ENCODE measurements at regions not wholly inside any gene's neighbourhood (a gene's known extent, or its start where the extent isn't known, plus 50 kb on each side); places are given as distances from the start of the nearest gene placed in this dataset.

DNA sequence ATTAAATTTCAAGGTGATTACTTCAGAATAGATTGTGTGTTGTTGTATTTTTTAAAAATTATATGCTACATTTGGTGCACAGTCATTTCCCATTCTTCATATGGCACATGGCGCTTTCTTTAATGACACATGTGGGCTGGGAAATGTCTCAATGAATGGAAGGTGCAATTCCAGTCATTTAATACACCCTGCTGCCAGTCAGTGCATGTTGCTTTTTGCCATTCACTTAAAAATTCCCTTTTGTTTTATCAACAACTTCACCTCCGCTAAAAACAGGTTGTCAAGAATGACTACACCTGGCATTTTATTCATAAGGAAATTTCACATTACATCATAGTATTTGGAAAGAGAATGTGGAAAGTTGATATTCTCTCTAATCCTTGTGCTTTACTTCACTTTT lies 716.4 kb upstream of the ADAMTS5 start:
- H3K36me3 ChIP-seq: no peaks in the 10 kb centered on the region
- H3K27ac ChIP-seq: no peak overlapping the region
- no peaks in the 10 kb centered on the region for H3K4me1 ChIP-seq
- no peaks in the 10 kb centered on the region for H3K27me3 ChIP-seq
- no peak for TF ChIP-seq POLR2A (IDR thresholded peaks at IDR 0.05)
- TF ChIP-seq, protein P1, sequence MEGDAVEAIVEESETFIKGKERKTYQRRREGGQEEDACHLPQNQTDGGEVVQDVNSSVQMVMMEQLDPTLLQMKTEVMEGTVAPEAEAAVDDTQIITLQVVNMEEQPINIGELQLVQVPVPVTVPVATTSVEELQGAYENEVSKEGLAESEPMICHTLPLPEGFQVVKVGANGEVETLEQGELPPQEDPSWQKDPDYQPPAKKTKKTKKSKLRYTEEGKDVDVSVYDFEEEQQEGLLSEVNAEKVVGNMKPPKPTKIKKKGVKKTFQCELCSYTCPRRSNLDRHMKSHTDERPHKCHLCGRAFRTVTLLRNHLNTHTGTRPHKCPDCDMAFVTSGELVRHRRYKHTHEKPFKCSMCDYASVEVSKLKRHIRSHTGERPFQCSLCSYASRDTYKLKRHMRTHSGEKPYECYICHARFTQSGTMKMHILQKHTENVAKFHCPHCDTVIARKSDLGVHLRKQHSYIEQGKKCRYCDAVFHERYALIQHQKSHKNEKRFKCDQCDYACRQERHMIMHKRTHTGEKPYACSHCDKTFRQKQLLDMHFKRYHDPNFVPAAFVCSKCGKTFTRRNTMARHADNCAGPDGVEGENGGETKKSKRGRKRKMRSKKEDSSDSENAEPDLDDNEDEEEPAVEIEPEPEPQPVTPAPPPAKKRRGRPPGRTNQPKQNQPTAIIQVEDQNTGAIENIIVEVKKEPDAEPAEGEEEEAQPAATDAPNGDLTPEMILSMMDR (IDR thresholded peaks at IDR 0.05): no peak
- no peak overlapping the region for H3K4me3 ChIP-seq
- DNase-seq: no peak
- no peaks in the 10 kb centered on the region for H3K9me3 ChIP-seq

DNA sequence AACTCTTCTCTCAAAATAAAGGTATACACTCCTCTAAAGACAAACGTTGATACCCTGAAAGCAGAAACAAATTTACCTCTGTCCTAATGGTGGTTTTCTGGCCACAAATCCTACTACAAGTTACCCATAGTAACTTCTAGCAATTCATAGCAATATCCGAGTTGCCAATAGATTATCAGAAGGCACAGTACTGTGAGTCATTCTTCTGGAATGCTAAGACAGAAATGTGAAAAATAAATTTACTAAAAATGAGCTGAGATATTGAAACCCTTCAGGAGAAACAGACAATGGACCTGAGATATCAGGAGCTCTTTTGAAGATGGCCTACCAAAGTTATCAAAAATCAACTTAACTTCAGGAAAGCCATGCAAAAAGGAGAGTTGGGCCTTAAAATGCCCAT lies 715.0 kb upstream of the ADAMTS5 start:
- Histone ChIP-seq H3K9me3 (no peaks in the 10 kb centered on the region), H3K4me1 (no peaks in the 10 kb centered on the region), H3K27ac (no peak overlapping the region), H3K27me3 (no peaks in the 10 kb centered on the region), H3K36me3 (no peaks in the 10 kb centered on the region), H3K4me3 (no peak overlapping the region)
- DNase-seq: no peak
- no peak for TF ChIP-seq POLR2A (IDR thresholded peaks at IDR 0.05)
- TF ChIP-seq, protein P1 (IDR thresholded peaks at IDR 0.05): no peak

DNA sequence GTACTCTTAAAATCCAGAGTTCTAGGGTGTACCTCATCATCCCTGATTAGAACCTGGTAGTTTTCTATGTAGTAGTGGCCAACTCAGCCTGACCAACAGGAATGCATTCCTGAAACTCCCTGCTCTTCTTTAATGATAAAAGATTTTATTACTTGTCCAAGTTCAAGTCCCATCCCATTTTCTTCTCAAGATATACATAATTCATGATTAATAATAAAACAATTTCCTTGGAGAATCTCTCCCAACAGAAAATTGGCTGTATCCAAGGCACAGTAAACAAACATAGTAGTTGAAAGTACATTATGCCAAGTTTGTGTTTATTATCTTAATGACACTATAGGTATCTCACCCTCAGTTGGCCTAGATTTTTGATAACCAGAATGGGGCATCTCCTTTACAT lies 714.1 kb upstream of the ADAMTS5 start:
- Histone ChIP-seq H3K4me1 (no peaks in the 10 kb centered on the region), H3K9me3 (no peaks in the 10 kb centered on the region), H3K27ac (no peak overlapping the region), H3K36me3 (no peaks in the 10 kb centered on the region), H3K27me3 (no peaks in the 10 kb centered on the region), H3K4me3 (no peak overlapping the region)
- DNase-seq: no peak
- TF ChIP-seq, protein P1 (IDR thresholded peaks at IDR 0.05): no peak
- TF ChIP-seq POLR2A (IDR thresholded peaks at IDR 0.05): no peak

DNA sequence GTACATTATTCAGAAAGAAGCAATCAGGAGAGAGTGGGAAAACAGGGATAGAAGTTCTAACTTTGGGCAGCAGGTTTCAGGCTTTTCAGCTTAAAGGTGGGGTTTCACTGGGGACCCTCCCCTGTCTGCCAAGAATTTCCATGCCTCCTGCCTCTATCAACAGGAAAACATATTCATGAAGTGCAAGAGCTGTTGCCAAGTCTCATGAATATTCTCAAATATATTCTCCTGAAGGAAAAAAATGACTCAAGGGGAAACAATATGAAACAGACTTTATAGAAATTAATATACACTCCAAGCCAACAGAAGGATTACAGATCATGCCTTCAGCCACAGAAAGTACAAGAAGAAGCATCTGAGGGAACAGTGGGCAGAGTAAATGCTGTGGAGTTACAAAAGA lies 713.3 kb upstream of the ADAMTS5 start:
- DNase-seq: no peak
- no peak overlapping the region for H3K4me3 ChIP-seq
- TF ChIP-seq, protein P1 (IDR thresholded peaks at IDR 0.05): no peak
- TF ChIP-seq POLR2A (IDR thresholded peaks at IDR 0.05): no peak

DNA sequence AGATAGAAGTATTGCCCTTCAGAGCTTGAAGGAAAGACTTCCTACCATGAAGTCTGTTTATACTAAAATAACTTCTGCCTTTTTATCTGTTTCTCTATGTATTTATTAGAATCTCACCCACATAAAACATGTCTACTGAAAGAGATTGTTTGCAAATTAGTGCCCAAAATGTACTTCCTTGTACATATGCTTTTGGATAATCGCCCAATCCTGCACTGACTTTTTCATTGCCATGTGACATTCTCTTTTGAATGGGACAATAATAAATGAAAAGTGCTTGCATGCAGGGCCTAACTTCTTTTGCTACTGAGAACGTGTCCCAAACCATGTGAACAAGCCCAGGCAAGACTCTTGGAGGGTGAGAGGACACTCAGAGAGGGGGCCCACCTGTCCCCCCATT lies 711.6 kb upstream of the ADAMTS5 start:
- no peaks in the 10 kb centered on the region for H3K27me3 ChIP-seq
- no peak for TF ChIP-seq POLR2A (IDR thresholded peaks at IDR 0.05)
- DNase-seq: no peak
- H3K9me3 ChIP-seq: no peaks in the 10 kb centered on the region
- no peaks in the 10 kb centered on the region for H3K4me1 ChIP-seq
- H3K4me3 ChIP-seq: no peak overlapping the region
- H3K36me3 ChIP-seq: no peaks in the 10 kb centered on the region
- no peak overlapping the region for H3K27ac ChIP-seq

More for the DNA sequence above, 713.3 kb upstream of the ADAMTS5 start:
- H3K36me3 ChIP-seq: no peaks in the 10 kb centered on the region
- H3K4me1 ChIP-seq: no peaks in the 10 kb centered on the region
- H3K9me3 ChIP-seq: no peaks in the 10 kb centered on the region
- H3K27me3 ChIP-seq: no peaks in the 10 kb centered on the region
- H3K27ac ChIP-seq: no peak overlapping the region

DNA sequence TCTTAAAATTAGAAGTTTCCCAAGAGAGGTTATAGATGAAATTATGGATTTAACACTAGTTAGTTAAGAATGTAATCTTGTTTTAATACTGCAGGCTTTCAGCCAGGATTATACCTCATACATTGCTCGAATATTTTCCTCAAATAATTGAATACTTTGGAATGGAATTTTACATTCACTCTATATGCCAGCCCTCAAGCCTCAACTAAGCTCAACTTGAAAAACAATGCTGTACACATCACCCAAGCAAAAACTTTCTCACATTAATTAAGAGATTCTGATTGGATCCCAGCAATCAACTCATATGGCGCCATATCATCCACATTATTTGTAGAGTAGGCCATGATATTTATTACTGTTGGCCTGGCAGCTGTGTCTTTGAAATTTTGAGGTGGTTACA lies 710.7 kb upstream of the ADAMTS5 start:
- no peak overlapping the region for H3K27ac ChIP-seq
- H3K36me3 ChIP-seq: no peaks in the 10 kb centered on the region
- TF ChIP-seq POLR2A (IDR thresholded peaks at IDR 0.05): no peak
- TF ChIP-seq, protein P1 (IDR thresholded peaks at IDR 0.05): no peak

More for the DNA sequence above, 710.7 kb upstream of the ADAMTS5 start:
- no peaks in the 10 kb centered on the region for H3K27me3 ChIP-seq
- no peak overlapping the region for H3K4me3 ChIP-seq
- H3K4me1 ChIP-seq: no peaks in the 10 kb centered on the region
- H3K9me3 ChIP-seq: no peaks in the 10 kb centered on the region
- DNase-seq: no peak
